KBM-7 (cell line): ENCODE measurements at regions not wholly inside any gene's neighbourhood (a gene's known extent, or its start where the extent isn't known, plus 50 kb on each side); places are given as distances from the start of the nearest gene placed in this dataset.

ENCODE experiments used
- DNase-seq: peaks from one replicate; pipeline ENCODE4 v3.0.0-alpha.2; 2015
- in situ Hi-C: fragments of 300-500 bp; cut with MboI; formaldehyde crosslinking; loops from 2 replicates; pipeline ENCODE4 v1.14.3; 2020; ENCODE audit warnings: low sequenced_read_pairs, low pct_unique_long_range_greater_than_20kb, mixed read lengths

GRCh38 chr5:145587710-145588109, 247.4 kb downstream of the PRELID2 start:
- in situ Hi-C loops = no loop called here
- no peak for DNase-seq

- no peak for DNase-seq
- in situ Hi-C loops = no loop called here
These were observed 247.9 kb downstream of the PRELID2 start for GRCh38 chr5:145587308-145587672.

GRCh38 chr5:145586661-145587307, 248.4 kb downstream of the PRELID2 start:
- no peak for DNase-seq
- in situ Hi-C loops = no loop called here

GRCh38 chr5:145585443-145586148, 249.5 kb downstream of the PRELID2 start:
- no peak for DNase-seq
- in situ Hi-C loops = no loop called here

GRCh38 chr5:145579301-145579700, 255.8 kb downstream of the PRELID2 start:
- DNase-seq = no peak

GRCh38 chr5:145574889-145575573, 260.1 kb downstream of the PRELID2 start:
- in situ Hi-C loops = no loop called here

More at GRCh38 chr5:145579301-145579700, 255.8 kb downstream of the PRELID2 start:
- in situ Hi-C loops = no loop called here

GRCh38 chr5:145568581-145568980, 266.6 kb downstream of the PRELID2 start:
- in situ Hi-C loops = no loop called here
- no peak for DNase-seq

More at GRCh38 chr5:145574889-145575573, 260.1 kb downstream of the PRELID2 start:
- DNase-seq = no peak

- in situ Hi-C loops = no loop called here
- DNase-seq = no peak
These were observed 272.2 kb downstream of the PRELID2 start for GRCh38 chr5:145562931-145563330.

GRCh38 chr5:145558288-145558687, 276.9 kb downstream of the PRELID2 start:
- DNase-seq = no peak
- in situ Hi-C loops = no loop called here

GRCh38 chr5:145557345-145557744, 277.8 kb downstream of the PRELID2 start:
- no peak for DNase-seq
- in situ Hi-C loops = no loop called here

- no peak for DNase-seq
- in situ Hi-C loops = no loop called here
These were observed 280.7 kb downstream of the PRELID2 start for GRCh38 chr5:145554399-145554798.

- DNase-seq = no peak
- in situ Hi-C loops = no loop called here
These were observed 282.0 kb downstream of the PRELID2 start for GRCh38 chr5:145553177-145553576.

- no peak for DNase-seq
- in situ Hi-C loops = no loop called here
These were observed 283.4 kb downstream of the PRELID2 start for GRCh38 chr5:145551714-145552113.

GRCh38 chr5:145548097-145548496, 287.0 kb downstream of the PRELID2 start:
- in situ Hi-C loops = no loop called here
- DNase-seq = no peak

GRCh38 chr5:145544401-145544800, 290.7 kb downstream of the PRELID2 start:
- DNase-seq = no peak
- in situ Hi-C loops = no loop called here

- no peak for DNase-seq
- in situ Hi-C loops = no loop called here
These were observed 291.2 kb downstream of the PRELID2 start for GRCh38 chr5:145543968-145544367.

GRCh38 chr5:145540375-145540774, 294.8 kb downstream of the PRELID2 start:
- DNase-seq = no peak
- in situ Hi-C loops = no loop called here

GRCh38 chr5:145539201-145539600, 295.9 kb downstream of the PRELID2 start:
- DNase-seq = no peak
- in situ Hi-C loops = no loop called here

GRCh38 chr5:145536133-145536532, 299.0 kb downstream of the PRELID2 start:
- in situ Hi-C loops = no loop called here
- no peak for DNase-seq

- in situ Hi-C loops = no loop called here
- no peak for DNase-seq
These were observed 304.0 kb downstream of the PRELID2 start for GRCh38 chr5:145531038-145531734.
